ENCODE measurements at regions not wholly inside any gene's neighbourhood (a gene's known extent, or its start where the extent isn't known, plus 50 kb on each side); places are given as distances from the start of the nearest gene placed in this dataset.

DNA sequence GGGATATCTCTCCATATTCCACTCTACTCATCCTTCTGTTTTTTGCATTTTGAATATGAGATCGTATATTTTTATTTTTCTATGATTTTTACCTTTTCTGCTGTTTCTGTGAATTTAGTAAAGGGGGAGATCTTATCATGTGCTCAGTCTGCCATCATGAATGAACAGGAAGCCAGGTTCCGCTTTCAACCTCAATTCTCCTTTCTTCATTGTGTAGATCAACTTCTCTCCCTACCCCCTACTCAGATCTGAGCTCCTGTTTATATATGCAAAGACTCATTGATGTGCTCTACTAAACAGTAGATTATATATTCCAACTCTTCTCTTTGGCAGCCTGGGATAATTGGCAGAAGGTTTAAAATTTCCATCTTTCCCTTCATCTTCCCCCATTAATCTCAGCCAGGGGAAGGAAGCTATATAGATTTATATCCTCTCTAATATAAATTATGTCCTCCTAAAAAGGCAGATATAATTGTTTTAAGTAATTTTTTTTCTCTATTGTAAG lies 336.7 kb upstream of the PLET1 start:
- no peak for DNase-seq

DNA sequence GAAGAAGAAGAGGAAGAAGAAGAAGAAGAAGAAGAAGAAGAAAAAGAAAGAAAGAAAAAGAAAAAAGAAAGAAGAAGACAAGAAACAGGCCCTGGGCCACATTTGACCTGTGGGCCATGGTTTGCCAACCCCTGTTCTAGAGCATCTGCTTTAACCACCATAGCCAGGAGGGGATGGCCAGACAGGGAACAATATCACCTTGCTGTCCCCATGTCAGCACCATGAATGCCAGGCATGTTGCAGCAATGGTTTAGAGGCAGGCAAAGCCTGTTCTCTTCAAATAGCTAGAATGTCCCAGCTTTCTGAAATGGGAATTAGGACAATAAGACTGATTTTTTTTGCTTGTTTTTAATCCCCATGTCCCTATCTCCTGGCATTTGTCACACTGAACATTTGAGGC lies 338.6 kb upstream of the PLET1 start:
- no peak for DNase-seq

DNA sequence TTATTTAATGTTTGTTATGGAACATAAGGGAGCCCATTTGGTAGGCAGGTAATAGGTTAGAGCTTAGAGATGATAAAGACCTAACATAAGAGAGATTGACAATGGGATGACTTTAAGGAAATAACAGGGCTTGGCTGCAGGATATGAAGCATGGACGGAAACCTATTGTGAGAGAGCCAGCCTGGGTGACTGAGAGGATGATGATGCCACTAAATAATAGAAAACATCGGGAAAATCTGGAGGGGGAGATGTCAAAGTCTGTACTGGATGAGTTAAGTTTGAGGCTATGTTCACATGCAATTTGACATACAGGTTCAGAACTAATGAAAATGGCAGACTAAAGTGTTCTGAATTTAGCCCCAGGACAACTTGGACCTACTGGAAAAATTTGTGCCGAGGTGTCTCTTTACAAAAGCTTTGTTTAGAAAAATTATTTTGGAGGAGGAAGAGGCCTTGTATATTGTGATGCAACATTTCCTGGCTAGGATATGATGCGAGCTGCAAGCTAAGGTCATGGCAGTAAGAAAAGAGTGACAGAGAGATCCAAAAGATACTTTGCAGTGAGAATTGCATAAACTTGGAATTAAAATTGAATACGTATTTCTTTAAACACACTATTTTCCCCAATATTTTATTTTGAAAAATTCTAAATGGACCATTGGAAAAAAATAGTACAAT lies 339.3 kb upstream of the PLET1 start:
- DNase-seq, result no peak

DNA sequence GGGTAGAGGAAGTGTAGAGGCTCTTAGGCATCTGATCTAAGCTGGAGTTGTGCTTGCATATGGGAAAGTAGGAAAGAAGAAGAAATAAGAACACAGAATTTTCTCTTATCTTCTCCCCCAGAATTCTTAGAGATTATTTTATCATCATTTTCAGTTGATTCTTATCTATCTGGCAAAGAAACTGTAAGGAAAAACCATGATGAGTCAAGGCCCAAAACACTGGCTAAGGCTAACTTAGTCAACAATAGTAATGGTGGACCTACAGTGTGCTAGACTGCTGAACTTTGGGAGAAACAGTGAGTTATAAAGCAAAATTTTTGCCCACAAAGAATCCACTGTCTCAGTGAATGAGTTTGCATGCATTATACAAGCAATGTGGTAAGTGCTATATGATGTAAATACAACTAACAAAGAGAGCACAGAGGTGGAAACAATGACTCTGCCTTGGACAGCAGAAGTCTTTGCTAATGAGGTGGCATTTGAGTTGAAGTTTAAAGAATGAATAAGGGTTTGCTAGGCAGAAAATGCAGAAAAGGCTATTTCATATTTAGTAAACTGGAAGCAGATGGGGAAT lies 344.5 kb upstream of the PLET1 start:
- no peak for DNase-seq

DNA sequence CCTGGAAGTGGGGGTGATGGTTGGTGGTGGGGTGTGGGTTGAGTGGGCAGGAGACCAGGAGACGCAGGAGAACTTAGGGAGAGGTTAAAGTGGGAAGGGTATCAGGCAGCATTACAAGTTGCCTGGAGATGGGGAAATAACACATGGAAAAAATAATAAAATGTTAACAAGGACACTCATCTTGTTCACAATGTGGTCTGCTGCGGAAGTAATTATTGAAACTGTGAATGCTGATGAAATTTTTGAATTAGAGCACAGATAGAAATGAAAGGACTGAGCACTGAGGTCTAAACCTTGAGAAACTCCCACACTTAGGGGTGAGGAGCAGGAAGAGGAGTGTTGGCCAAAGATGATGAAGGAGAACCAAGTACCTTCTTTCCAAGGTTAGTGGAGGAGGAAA lies 346.0 kb upstream of the PLET1 start:
- no peak for DNase-seq

DNA sequence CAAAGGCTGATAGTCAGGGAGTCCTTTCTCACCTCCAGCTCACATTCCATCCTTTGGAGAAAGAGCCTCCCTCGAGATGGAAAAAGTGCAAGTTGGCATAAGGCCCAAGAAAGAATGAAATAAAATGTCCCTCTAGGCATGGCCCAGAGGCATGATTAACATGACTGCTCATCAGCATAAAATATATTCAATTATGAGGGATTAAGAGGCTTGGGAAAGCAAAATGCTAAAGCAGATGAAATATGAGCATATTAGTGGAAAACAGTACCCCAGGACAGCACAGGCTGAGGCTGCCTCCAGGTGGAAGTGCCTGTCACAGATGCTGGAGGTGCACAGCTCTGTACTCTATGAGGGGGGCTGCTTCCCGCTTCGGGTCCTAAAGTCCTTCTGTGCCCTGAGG lies 347.8 kb upstream of the PLET1 start:
- DNase-seq, result no peak

DNA sequence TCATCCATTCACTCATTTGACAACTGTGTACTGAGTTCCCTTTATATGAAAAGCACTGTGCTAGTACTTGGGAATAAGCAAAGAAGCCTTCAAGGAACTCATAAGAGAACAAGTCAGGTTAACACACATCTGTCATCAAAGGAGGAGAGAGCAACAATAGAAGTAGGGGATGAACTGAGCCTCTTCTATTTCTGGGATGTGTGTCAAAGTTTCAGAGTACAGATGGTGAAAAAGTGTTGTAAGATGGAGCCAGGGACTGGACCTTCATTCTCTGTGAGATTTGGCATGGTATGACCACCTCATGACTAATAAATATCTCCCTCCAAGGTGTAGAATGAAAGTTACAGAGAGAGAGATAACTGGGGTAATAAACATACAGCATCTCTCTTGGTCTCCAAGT lies 349.8 kb upstream of the PLET1 start:
- no peak for DNase-seq

DNA sequence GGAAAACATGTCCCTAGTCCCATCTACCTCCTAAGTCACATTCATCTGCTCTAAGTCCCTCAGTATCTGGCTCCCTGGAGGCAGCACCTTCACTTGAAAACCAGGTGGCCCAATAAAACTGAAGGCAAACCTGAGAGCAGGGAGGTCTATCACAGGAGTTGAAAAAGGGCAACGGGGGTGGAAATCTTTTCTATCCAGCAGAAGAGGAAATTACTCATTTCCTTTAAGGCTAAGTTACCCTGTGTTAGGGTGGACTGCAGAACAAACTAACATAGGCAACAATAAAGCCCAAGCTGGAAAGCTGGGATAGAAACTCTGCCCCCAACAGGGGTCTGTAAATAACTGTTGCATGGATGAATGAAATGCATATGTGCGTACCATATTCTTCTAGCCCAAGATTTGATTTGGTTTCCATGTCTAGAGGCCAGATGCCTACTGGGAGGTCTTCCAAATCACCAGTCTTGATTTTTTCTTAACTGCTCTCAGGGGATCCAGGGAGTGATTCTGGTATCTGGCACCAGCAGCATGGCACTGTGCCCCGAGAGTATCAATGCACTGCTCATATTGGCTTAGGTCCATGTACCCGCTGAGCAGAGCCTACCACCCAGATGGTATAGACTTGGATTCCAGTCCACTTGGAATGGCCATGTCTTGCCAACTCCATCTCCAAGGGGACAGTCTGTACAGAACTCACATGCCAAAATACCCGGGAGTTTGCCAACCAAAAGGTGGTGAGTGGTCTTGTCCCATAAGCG lies 350.0 kb upstream of the NCAM1 start:
- DNase-seq, result no peak

DNA sequence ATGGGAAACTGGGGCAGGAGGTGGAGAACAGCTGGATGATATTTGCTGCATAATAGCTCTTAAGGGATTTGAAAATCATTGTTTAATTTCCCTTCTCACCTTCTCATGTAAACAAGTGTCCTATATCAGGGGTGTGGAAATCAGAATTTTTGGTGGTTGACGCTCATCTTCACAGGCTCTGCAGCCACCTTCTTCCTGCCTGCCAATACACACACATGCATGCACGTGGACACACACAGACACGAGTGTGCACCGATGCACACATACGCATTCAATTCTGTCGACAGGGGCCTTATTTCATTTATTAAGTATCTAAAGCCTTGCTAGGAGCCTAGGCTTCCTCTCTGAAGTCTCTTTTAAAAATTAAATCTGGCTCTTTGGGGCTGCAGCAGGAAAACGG lies 349.4 kb upstream of the NCAM1 start:
- no peak for DNase-seq

DNA sequence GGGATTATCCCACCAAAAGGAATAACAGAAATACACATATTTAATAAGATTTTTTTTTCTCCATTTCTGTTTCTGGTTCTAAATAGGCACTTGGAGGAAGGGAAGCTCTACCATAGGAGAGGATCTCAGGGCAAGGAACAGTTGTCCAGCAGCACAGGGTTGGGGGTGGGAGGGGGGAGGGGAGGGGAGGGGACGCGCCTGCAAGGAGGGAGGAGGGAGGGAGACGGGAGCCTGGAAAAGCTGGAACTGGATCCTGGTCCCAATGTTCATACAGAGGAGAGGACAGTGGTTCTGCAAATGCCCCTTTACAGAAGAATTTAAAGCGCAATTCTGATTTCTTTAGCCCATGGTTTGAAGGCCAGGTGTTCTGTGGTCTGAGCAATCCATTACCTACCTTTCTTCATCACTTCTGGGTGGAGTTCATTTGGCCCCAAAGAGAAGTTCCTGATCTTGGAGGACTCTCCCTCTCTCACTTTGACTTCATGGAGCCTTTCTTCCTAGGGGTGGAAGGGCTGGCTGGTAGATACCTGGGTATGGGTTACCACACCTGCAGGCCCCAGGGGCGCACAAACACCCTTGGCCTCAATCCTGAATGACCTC lies 348.9 kb upstream of the NCAM1 start:
- no peak for DNase-seq

DNA sequence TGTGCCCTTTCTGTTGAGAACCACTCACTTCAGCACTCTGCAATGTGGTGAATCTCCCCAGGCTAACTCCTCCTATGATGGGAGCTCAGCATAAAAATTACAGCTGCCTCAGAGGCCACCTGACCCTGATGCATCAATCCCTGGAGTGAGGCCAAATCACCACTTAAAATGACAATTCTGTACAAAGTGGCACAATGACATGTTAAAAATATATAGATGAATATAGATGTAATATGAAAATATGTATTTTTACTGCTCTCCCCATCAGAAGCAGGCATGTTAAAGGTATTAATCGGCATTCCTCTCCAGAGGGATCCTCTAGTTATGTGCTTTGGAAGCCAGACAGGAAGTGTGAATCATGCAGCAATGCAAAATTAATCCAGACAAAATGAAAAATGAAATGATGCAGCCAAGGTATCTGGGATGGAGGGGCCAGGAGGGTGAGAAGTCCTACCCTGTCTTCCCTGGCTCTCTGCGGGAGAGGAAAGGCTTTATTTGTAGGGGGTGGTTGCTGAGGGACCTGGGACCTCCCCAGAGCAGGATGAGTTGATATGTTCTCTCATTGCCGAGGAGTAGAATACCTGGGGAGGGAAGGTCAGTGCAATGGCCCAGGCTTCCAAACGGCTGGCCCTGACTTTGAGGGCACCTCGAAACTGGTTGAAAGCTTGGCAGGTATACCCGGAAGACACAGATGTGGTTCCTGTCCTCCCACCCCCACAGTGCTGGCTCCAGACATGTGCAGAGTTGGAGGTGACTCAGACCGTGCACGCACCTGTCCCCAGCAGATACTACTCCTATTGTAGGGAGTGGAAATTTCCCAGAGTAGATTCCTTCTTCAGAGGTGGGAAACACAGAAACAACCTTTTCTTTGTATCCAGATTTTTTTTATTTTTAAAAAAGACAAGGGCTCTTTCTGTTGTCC lies 347.9 kb upstream of the NCAM1 start:
- no peak for DNase-seq

DNA sequence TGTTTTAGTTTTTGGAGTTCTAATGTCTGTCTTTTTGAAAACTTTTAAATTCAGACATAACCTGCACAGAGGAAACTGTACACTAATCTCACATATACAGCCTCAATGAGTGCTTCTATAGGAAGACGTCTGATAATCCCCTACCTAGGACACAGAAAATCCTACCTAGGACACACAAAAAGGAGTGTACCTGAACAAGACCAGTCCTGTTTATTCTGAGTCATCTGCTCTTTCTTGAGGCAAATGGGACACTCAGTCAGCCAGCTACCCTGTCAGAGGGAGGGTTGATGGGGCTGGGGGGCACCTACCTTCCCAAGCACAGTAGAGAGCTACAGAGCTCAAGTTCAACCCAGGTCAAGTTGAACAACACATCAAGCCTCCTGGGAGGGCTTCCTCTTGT lies 346.6 kb upstream of the NCAM1 start:
- DNase-seq, result no peak

DNA sequence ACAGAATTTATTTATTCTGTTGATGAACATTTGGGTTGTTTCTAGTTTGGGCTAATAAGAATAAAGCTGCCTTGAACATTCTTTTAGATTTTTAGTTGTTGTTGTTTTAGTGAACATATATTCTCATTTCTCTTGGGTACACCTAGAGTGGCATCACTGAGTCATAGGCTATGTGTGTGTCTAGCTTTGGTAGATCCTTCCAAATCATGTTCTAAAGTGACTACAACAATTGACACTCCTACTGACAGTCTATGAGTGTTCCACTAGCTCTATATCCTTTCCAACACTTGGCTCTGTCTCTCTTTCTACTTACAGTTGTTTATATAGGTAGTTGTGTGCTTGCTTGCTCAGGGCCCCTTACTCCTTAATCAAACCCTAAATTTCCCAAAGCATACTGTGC lies 346.0 kb upstream of the NCAM1 start:
- no peak for DNase-seq

DNA sequence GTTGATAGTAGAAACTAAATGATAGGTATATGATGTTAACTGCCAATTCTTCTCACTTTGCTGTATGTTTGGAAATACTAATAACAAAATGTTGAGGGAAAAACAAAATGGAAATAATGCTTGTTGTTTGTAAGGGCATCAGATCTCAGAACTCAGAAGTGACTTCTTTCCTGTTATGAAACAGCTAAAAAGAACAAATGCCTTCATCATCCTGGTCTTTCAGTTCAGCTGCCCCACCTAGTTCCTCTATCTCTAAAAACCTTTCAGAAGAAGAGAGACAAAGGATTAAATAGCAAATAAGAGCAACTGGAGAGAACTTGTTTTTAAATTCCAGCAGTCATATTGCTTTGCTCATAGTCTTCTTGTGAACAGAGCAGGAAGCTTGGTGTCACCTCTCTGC lies 345.3 kb upstream of the NCAM1 start:
- no peak for DNase-seq

DNA sequence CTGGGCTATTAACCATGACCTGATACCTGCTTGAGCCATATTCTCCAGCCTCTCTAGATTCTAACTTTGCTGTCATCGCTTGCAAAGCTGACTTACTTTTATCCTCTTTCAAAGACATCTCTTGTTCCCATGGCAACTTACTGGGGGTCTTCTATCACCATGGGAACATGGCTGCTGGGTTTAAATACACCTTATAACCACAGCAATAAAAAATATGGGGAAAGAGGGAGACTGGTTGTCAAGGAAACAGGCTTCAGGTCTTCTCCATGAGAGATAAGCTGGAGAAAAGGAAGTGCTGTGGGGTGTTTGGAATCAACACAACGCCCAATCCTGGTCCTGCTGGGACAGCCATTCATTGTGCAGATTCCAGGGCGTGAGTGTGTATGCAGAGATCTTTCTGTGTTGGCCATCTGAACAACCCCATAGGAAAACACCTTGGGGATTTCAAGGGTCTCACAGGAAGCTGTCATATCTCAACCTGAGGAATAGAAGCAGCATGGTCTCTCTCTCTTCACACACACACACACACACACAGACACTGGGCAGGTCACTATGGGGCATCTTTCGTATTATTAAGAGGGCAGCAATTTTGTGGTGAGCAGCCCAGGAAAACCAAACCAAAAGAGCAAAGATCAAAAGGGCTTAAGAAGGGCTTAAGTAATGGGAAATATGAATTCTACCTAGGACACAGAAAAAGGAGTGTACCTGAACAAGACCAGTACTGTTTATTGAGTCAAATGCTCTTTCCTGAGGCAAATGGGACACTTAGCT lies 344.7 kb upstream of the NCAM1 start:
- no peak for DNase-seq

DNA sequence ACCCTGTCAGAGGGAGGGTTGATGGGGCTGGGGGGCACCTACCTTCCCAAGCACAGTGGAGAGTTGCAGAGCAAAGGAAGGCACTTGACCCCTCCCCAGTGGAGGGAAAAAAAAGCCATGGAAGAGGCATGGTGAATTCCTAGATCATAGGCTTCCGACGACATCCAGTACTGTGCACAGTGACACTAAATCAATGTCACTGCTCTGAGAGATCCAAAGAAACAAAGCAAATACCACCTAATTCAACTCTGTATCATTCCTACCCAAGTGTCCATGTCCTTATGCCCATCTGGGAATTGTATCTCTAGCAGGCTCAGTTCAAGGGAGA lies 344.2 kb upstream of the NCAM1 start:
- no peak for DNase-seq

DNA sequence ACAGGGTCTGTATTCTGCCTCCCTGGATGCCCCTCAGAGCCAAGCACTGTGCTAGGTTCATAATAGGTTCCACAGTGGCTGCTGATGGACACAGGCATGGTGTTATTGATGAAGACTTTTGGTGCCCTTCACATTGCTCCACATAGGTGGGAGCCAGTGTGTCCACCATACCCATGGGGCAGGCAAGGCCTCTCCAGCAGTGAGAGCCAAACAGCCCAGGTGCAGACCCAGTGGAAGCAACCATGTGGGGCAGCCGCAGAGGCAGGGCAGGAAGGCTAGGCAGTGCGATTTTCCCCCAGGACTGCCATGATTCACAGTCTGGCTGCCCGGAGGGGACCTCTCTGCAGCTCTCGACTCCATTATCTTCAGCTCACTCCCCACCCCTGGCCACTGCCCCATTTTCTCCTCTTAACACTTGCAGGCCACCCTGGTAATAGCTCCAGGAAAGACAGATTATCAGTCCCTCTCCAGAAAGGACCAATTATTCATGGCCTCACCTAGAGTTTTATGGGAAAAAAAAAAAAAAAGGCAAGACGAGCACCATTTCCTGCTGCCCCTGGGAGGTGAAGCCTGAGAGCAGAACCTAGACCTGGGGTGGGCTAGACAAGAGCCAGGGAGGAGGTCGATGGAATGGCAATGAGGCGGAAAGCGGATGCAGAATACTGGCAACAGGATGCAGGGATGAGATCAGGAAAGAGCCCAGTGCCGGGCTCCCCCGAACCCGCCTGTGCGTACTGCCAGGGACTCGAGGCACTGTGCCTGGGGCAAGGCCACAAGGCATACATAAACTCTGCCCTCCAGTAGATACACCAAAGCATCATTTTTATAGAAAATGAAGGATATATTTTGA lies 343.0 kb upstream of the NCAM1 start:
- no peak for DNase-seq

DNA sequence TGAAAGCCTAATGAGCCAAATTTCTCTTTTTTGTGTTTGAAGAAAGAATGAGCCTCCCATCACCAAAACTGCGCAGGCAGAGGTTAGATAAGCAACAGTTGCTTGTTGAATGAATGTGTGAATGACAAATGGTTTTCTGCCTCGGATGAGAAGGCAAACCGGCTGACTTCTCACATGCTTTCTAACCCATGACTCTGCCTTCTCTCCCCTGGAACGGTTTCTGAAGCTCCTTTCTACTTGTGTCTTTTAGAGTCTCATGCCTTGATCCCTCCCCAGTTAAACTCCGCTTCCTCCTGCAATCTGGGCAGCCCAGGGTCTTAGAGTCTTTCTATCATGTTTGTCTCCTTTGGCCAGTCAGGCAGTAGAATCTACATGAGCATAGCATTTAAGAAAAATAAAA lies 342.1 kb upstream of the NCAM1 start:
- no peak for DNase-seq

DNA sequence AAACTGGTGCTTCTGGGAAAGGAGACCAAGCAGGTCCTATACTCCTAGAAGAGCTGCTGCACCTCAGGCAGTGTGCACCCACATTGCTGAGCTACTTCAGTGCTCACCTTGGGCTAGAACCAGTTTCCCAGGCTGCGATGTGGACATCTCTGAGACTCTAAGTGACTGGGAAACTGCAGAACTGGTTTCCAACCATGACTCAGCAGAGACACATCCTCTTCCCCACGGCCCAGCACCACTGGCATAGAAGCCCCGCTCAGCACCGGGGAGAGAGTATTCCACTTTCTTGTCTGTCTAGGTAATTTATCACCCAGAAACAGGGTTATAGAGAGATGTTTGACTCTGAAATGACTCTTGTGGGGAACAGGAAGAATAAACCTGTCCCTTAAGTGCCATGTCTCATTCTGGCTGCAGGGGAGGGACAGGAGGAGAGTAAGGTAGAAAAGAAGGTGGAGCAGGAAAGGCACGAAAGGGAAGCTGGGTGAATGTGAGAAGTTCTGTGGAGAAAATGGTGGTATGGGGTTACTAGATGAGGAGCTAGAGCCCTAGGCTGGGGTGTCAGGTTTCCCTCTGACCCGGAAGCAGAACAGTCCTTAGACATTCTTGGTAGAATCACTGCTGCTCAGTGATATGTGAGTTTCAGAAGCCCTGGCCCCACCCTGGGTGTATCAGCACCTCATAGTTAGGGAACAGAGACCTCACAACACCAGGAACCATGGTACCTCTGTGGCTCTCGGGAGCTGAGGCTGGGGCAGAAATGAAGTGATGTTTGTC lies 340.4 kb upstream of the NCAM1 start:
- DNase-seq, result no peak

DNA sequence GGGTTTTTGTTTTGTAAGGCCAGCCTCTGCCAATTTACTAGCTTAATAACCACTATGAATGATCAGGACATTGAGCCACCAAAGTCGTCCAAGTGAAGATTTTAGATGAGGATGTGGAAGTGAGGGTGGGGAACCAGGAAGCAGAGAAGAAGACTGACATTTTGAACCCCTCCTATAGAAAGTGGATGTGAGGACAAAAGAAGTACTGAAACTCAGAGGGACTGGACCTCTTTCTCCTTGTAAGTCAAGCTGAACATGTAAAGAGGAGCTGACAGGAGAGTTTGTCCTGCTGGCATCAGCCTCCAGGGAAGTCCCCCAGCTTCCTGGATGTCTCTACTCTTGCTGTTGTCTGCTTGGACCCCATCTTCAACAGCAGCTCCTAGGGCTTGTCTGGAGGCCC lies 338.2 kb upstream of the NCAM1 start:
- no peak for DNase-seq
